ENCODE measurements at regions not wholly inside any gene's neighbourhood (a gene's known extent, or its start where the extent isn't known, plus 50 kb on each side); places are given as distances from the start of the nearest gene placed in this dataset.

GRCh38 chr3:73175698-73176097 is 114.2 kb downstream of the EBLN2 start:
- 92 to 100% (median 100%) methylated on average over 1 of the region's 1 CpG for WGBS, 3 donors
- Histone ChIP-seq H3K27ac (no peak overlapping the region), H3K27me3 (ENCODE audit: insufficient read depth in 3 of 3, low read length in 2 of 3) (no peaks in the 10 kb centered on the region), H3K4me1 (no peaks in the 10 kb centered on the region), H3K9me3 (no peaks in the 10 kb centered on the region), H3K4me3 (no peak overlapping the region), H3K36me3 (ENCODE audit: insufficient read depth in 1 of 2, low read depth in 1 of 2) (no peaks in the 10 kb centered on the region)
- DNase-seq = no peak
- no peak for ATAC-seq
- intact Hi-C loops (cut with DNase I) = no loop called here
- TF ChIP-seq CTCF (IDR thresholded peaks at IDR 0.05) = no peak

GRCh38 chr3:73176941-73177340 is 115.5 kb downstream of the EBLN2 start:
- no peaks in the 10 kb centered on the region for H3K27me3 ChIP-seq (ENCODE audit: insufficient read depth in 3 of 3, low read length in 2 of 3)
- 91 to 96% (median 94%) methylated on average over 2 of the region's 2 CpGs for WGBS, 3 donors
- no peaks in the 10 kb centered on the region for H3K9me3 ChIP-seq
- ATAC-seq = no peak
- H3K4me1 ChIP-seq = no peaks in the 10 kb centered on the region
- DNase-seq = no peak
- intact Hi-C loops (cut with DNase I) = no loop called here
- TF ChIP-seq CTCF (IDR thresholded peaks at IDR 0.05) = no peak
- H3K36me3 ChIP-seq (ENCODE audit: insufficient read depth in 1 of 2, low read depth in 1 of 2) = no peaks in the 10 kb centered on the region
- H3K27ac ChIP-seq = no peak overlapping the region
- no peak overlapping the region for H3K4me3 ChIP-seq

GRCh38 chr3:73177827-73178226 is 116.4 kb downstream of the EBLN2 start:
- no peak for ATAC-seq
- 92 to 97% (median 96%) methylated on average over 1 of the region's 1 CpG for WGBS, 3 donors
- Histone ChIP-seq H3K4me1 (no peaks in the 10 kb centered on the region), H3K9me3 (no peaks in the 10 kb centered on the region), H3K27me3 (ENCODE audit: insufficient read depth in 3 of 3, low read length in 2 of 3) (no peaks in the 10 kb centered on the region), H3K27ac (no peak overlapping the region), H3K4me3 (no peak overlapping the region), H3K36me3 (ENCODE audit: insufficient read depth in 1 of 2, low read depth in 1 of 2) (no peaks in the 10 kb centered on the region)
- no peak for TF ChIP-seq CTCF (IDR thresholded peaks at IDR 0.05)
- DNase-seq = no peak
- intact Hi-C loops (cut with DNase I) = no loop called here

GRCh38 chr3:73179601-73180000 is 118.1 kb downstream of the EBLN2 start:
- Histone ChIP-seq H3K4me3 (no peak overlapping the region), H3K4me1 (no peaks in the 10 kb centered on the region), H3K27ac (no peak overlapping the region), H3K9me3 (no peaks in the 10 kb centered on the region), H3K36me3 (ENCODE audit: insufficient read depth in 1 of 2, low read depth in 1 of 2) (no peaks in the 10 kb centered on the region), H3K27me3 (ENCODE audit: insufficient read depth in 3 of 3, low read length in 2 of 3) (no peaks in the 10 kb centered on the region)
- 77 to 86% (median 78%) methylated on average over 4 of the region's 4 CpGs for WGBS, 3 donors
- ATAC-seq (no peak), DNase-seq (no peak)
- intact Hi-C loops (cut with DNase I) = no loop called here
- no peak for TF ChIP-seq CTCF (IDR thresholded peaks at IDR 0.05)

GRCh38 chr3:73186741-73187140 is 125.3 kb downstream of the EBLN2 start:
- WGBS, 3 donors = 77 to 84% (median 78%) methylated on average over 1 of the region's 1 CpG
- no peak for ATAC-seq
- no peaks in the 10 kb centered on the region for H3K27me3 ChIP-seq (ENCODE audit: insufficient read depth in 3 of 3, low read length in 2 of 3)
- H3K9me3 ChIP-seq = no peaks in the 10 kb centered on the region
- no peak overlapping the region for H3K27ac ChIP-seq
- no peak for TF ChIP-seq CTCF (IDR thresholded peaks at IDR 0.05)
- H3K36me3 ChIP-seq (ENCODE audit: insufficient read depth in 1 of 2, low read depth in 1 of 2) = no peaks in the 10 kb centered on the region
- no peak for DNase-seq
- H3K4me3 ChIP-seq = no peak overlapping the region
- intact Hi-C loops (cut with DNase I) = no loop called here
- H3K4me1 ChIP-seq = no peaks in the 10 kb centered on the region

Data from psoas muscle (tissue), 7 donors.